ENCODE measurements at regions not wholly inside any gene's neighbourhood (a gene's known extent, or its start where the extent isn't known, plus 50 kb on each side); places are given as distances from the start of the nearest gene placed in this dataset.
"Not testable (repeated sequence)": the region's sequence is repeated elsewhere in the genome, so short reads cannot be mapped to it uniquely, and the experiment has no call there.

DNA sequence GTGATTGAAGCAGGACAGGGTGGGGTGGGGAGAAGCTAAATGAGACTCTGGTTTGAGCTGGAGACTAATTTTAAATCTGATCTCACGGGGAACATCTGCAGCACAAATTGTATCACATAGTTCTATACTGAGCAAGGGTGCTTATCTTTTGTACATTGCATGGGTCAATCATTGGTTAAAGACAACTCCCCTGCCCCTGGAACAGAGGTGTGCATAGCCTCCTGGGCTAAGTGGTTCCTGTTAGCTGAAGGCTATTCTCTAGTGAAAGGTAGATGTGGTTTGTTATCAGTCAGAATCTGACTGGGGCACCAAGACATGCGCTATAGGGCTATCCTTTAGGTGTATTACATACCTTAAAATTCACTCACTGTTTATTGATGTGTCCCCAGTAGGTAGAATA, 103.9 kb upstream of the KITLG start:
- ATAC-seq (replicated peaks in 1 of 2) (no peak), DNase-seq (no peak)
- Mint-ChIP-seq H3K9me3 (peaks cover 0 to 2% of the 10 kb centered on the region in 2 donors), H3K27ac (no peak overlapping the region), H3K36me3 (ENCODE audit: insufficient read depth in 2 of 2) (no peaks in the 10 kb centered on the region), H3K4me3 (no peak overlapping the region), H3K4me1 (ENCODE audit: low read depth) (no peaks in the 10 kb centered on the region), H3K27me3 (ENCODE audit: low read depth) (no peaks in the 10 kb centered on the region)

DNA sequence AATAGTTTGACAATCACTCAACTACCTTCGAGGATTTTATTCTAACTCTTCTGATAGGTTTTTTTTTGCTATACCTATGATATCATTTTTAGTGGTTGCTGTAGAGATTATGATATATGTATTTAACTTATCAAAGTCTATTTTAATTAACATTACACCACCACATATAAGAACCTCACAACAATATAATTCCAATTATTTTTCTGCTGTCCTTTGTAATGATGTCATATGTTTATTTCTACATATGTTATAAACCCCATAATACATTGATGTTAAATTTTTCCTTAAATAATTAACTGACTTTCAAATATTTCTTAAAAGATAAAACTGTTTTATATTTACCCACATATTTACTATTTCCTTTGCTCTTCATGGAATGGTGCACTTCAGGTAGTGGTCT, 103.4 kb upstream of the KITLG start:
- no peak overlapping the region for H3K27ac Mint-ChIP-seq
- ATAC-seq (replicated peaks in 1 of 2) = no peak
- H3K36me3 Mint-ChIP-seq (ENCODE audit: insufficient read depth in 2 of 2) = no peaks in the 10 kb centered on the region
- H3K4me1 Mint-ChIP-seq (ENCODE audit: low read depth) = no peaks in the 10 kb centered on the region
- H3K4me3 Mint-ChIP-seq = no peak overlapping the region
- DNase-seq = no peak
- H3K27me3 Mint-ChIP-seq (ENCODE audit: low read depth) = no peaks in the 10 kb centered on the region
- H3K9me3 Mint-ChIP-seq = peaks cover 0 to 2% of the 10 kb centered on the region in 2 donors

DNA sequence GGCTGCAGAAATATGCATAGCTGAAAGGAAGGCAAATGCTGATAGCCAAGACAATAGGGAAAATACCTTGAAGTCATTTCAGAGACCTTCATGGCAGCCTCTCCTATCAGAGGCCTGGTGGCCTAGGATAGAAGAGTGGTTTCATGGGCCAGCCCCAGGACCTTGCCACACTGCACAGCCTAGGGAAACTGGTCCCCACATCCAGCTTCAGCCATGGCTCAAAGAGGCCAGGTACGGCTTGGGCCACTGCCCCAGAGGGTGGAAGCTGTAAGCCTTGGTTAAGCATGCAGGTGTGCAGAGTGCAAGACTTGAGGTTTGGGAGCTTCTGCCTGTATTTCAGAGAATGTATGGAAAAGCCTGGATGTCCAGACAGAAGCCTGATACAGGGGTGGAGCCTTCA, 101.0 kb upstream of the KITLG start:
- DNase-seq (no peak), ATAC-seq (replicated peaks in 1 of 2) (no peak)
- Mint-ChIP-seq H3K36me3 (ENCODE audit: insufficient read depth in 2 of 2) (no peaks in the 10 kb centered on the region), H3K4me1 (ENCODE audit: low read depth) (no peaks in the 10 kb centered on the region), H3K4me3 (no peak overlapping the region), H3K27me3 (ENCODE audit: low read depth) (no peaks in the 10 kb centered on the region), H3K9me3 (peaks cover 0 to 2% of the 10 kb centered on the region in 2 donors), H3K27ac (no peak overlapping the region)

DNA sequence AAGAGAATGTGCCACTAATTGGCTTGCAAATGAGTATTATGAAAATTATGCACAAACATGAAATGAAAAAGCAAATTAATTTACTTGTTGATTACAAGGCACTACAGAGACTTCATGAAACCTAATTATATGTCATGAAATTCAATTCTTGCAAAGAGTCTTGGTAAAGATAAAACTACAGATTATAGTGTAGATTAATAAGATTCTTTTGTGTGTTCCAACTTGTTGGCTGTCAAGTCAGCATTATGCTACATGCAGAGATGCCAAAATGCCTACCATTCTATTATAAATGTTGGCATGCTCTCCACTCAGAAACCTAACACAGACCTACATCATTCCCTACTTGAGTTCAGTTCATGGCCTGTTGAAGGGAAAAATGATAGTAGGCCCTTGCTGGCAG, 97.2 kb upstream of the KITLG start:
- Mint-ChIP-seq H3K9me3 (peaks cover 0 to 2% of the 10 kb centered on the region in 2 donors), H3K4me3 (no peak overlapping the region), H3K4me1 (ENCODE audit: low read depth) (no peaks in the 10 kb centered on the region), H3K27ac (no peak overlapping the region), H3K36me3 (ENCODE audit: insufficient read depth in 2 of 2) (no peaks in the 10 kb centered on the region), H3K27me3 (ENCODE audit: low read depth) (no peaks in the 10 kb centered on the region)
- DNase-seq (no peak), ATAC-seq (replicated peaks in 1 of 2) (no peak)

DNA sequence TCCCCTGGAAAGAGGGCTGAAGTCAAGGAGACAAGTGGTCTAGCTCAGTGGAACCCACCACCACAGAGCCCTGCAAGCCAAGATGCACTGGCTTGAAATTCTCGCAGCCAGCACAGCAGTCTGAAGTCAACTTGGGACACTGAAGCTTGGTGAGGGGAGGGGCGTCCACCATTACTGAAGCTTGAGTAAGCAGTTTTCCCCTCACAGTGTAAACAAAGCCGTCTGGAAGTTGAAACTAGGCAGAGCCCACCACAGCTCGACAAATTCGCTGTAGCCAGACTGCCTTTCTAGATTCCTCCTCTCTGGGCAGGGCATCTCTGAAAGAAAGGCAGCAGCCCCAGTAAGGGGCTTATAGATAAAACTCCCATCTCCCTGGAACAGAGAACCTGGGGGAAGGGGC, 87.3 kb upstream of the KITLG start:
- H3K9me3 Mint-ChIP-seq; DNase-seq; H3K4me3 Mint-ChIP-seq; ATAC-seq (replicated peaks in 1 of 2); H3K36me3 Mint-ChIP-seq (ENCODE audit: insufficient read depth in 2 of 2); H3K27ac Mint-ChIP-seq; H3K4me1 Mint-ChIP-seq (ENCODE audit: low read depth); H3K27me3 Mint-ChIP-seq (ENCODE audit: low read depth): not testable (repeated sequence)

DNA sequence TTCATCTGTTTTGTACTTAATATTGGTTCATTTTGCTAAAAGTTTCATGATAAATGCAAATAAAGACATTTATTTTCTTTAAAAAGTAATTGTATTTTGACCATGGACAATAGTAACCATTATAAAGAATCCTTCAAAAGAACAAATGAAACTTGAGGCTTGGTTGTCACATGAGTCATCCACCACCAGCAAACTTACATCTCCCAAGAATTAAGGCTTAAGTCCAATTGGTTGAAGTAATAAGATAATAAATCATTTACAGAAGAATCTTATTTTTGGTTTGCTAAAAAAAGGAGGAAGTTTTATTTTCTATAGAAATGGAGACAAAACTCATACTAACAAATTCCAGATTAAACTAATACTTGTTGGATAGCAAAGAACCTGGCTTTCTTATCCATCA, 84.8 kb upstream of the KITLG start:
- peaks cover under 1 to 2% of the 10 kb centered on the region in 2 donors for H3K9me3 Mint-ChIP-seq
- no peak overlapping the region for H3K4me3 Mint-ChIP-seq
- ATAC-seq (replicated peaks in 1 of 2) = no peak
- no peak for DNase-seq
- no peaks in the 10 kb centered on the region for H3K27me3 Mint-ChIP-seq (ENCODE audit: low read depth)
- no peaks in the 10 kb centered on the region for H3K36me3 Mint-ChIP-seq (ENCODE audit: insufficient read depth in 2 of 2)
- H3K4me1 Mint-ChIP-seq (ENCODE audit: low read depth) = no peaks in the 10 kb centered on the region
- no peak overlapping the region for H3K27ac Mint-ChIP-seq

DNA sequence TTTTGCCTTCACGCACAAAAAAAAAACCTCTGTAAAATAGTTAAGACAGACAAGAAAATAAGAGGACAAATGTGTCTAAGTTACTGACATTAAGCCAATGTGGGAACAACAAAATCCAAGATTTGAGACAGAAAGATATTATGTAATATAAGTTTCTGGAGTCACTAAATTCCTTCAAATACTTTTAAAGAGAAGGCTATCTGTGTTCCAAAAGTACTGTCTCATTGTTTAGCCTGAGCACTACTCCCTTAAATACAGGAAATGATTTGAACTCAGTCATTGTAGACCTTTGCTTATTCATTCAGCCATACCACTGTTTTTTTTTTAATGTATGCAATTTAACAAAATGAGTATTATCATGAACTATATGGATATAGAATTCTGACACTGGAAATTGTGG, 82.7 kb upstream of the KITLG start:
- ATAC-seq (replicated peaks in 1 of 2) (no peak), DNase-seq (no peak)
- H3K4me1 Mint-ChIP-seq (ENCODE audit: low read depth) = no peaks in the 10 kb centered on the region
- no peaks in the 10 kb centered on the region for H3K9me3 Mint-ChIP-seq
- H3K4me3 Mint-ChIP-seq = no peak overlapping the region
- no peak overlapping the region for H3K27ac Mint-ChIP-seq
- H3K36me3 Mint-ChIP-seq (ENCODE audit: insufficient read depth in 2 of 2) = no peaks in the 10 kb centered on the region
- H3K27me3 Mint-ChIP-seq (ENCODE audit: low read depth) = no peaks in the 10 kb centered on the region

DNA sequence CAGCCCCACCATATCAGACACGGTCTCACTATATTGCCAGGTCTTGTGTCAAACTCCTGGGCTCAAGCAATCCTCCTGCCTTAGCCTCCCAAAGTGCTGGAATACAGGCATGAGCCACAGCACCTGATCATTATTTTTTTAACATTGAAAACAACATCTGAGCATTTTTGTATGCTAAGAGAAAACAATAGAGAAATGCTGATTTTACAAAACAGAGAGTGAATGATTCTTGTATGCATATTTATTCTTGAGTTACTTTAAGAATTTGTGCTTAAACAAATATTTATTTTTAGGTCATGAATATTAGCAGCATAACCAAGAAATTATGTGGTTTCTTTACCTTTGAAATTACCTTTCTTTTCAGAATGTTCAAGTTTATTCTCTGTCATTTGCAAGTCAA, 81.8 kb upstream of the KITLG start:
- no peaks in the 10 kb centered on the region for H3K9me3 Mint-ChIP-seq
- H3K4me3 Mint-ChIP-seq = no peak overlapping the region
- H3K36me3 Mint-ChIP-seq (ENCODE audit: insufficient read depth in 2 of 2) = no peaks in the 10 kb centered on the region
- H3K4me1 Mint-ChIP-seq (ENCODE audit: low read depth) = no peaks in the 10 kb centered on the region
- no peak overlapping the region for H3K27ac Mint-ChIP-seq
- H3K27me3 Mint-ChIP-seq (ENCODE audit: low read depth) = no peaks in the 10 kb centered on the region
- no peak for ATAC-seq (replicated peaks in 1 of 2)
- DNase-seq = no peak

DNA sequence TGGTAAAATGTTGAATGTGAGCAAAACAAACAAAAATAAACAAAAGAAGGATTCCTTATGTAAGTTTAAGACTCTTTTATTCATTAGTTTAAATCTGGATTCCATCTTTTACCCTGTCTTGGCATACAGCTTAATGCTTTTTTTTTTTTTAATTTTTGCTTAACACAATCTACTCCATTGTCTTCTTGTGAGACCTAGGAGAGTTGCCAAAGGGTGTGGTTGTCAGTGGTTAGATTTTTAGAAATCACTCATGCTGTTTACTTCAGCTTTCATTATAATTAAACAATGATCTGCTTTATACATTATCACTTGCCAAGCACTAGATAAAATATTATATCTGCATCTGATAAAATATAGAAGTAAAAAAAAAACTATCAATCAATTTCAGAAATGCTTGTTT, 77.7 kb upstream of the KITLG start:
- H3K36me3 Mint-ChIP-seq (ENCODE audit: insufficient read depth in 2 of 2) = no peaks in the 10 kb centered on the region
- ATAC-seq (replicated peaks in 1 of 2) (no peak), DNase-seq (no peak)
- H3K4me3 Mint-ChIP-seq = no peak overlapping the region
- no peaks in the 10 kb centered on the region for H3K27me3 Mint-ChIP-seq (ENCODE audit: low read depth)
- H3K9me3 Mint-ChIP-seq = no peaks in the 10 kb centered on the region
- H3K4me1 Mint-ChIP-seq (ENCODE audit: low read depth) = no peaks in the 10 kb centered on the region
- H3K27ac Mint-ChIP-seq = no peak overlapping the region

DNA sequence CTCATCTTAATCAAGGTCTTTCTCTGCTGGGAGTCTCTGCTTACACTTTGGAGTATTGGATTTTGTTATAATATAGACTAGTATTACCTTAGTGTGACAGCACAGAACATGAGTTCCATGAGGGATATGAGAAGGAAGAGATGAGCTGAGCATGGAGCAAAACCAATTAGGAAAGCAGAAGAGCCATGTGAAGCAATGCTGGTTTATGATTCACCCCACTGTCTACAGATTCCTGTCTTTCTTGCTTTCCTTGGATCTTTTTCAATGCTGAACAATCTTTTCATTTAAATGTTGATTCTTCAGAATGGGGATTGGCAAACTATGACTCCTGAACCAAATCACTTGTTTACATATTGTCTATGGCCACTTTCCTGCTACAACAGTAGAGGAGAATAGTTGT, 70.4 kb upstream of the KITLG start:
- no peak overlapping the region for H3K4me3 Mint-ChIP-seq
- no peaks in the 10 kb centered on the region for H3K4me1 Mint-ChIP-seq (ENCODE audit: low read depth)
- DNase-seq = no peak
- no peaks in the 10 kb centered on the region for H3K27me3 Mint-ChIP-seq (ENCODE audit: low read depth)
- ATAC-seq (replicated peaks in 1 of 2) = no peak
- H3K9me3 Mint-ChIP-seq = no peaks in the 10 kb centered on the region
- no peaks in the 10 kb centered on the region for H3K36me3 Mint-ChIP-seq (ENCODE audit: insufficient read depth in 2 of 2)
- no peak overlapping the region for H3K27ac Mint-ChIP-seq

DNA sequence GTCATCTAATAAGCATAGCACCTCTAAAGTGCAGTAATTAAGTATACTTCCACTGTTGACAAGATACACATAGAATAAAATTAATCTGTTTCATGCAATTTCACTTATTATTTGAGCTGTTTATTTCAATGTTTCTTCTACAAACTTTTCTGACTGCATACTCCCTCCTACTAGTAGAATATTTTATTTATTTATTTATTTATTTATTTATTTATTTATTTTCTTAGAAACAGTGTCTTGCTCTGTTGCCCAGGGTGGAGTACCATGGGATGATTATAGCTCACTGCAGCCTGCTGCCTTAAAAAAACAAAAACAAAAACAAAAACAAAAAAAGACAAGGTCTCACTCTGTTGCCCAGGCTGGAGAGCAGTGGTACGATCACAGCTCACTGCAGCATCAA, 68.4 kb upstream of the KITLG start:
- no peaks in the 10 kb centered on the region for H3K27me3 Mint-ChIP-seq (ENCODE audit: low read depth)
- H3K36me3 Mint-ChIP-seq (ENCODE audit: insufficient read depth in 2 of 2) = no peaks in the 10 kb centered on the region
- H3K4me1 Mint-ChIP-seq (ENCODE audit: low read depth) = no peaks in the 10 kb centered on the region
- ATAC-seq (replicated peaks in 1 of 2) (no peak), DNase-seq (no peak)
- H3K27ac Mint-ChIP-seq = no peak overlapping the region
- no peak overlapping the region for H3K4me3 Mint-ChIP-seq
- no peaks in the 10 kb centered on the region for H3K9me3 Mint-ChIP-seq

DNA sequence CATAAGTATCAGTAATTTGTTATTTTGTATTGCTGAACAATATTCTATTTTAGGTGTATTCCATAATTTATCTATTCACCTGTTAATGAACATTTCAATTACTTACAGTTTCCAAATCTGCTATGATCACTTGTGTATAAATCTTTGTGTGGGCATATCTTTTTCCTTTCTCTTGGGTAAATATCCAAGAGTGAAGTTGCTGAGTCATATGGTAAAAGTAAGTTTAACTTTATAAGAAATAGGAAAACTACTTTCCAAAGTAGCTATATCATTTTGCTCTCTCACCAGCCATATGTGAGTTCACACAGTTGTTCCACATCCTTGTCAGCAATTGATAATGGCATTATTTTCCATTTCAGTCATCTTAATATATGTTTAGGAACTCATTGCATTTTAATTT, 66.6 kb upstream of the KITLG start:
- Mint-ChIP-seq H3K4me3 (no peak overlapping the region), H3K27ac (no peak overlapping the region), H3K27me3 (ENCODE audit: low read depth) (no peaks in the 10 kb centered on the region), H3K36me3 (ENCODE audit: insufficient read depth in 2 of 2) (no peaks in the 10 kb centered on the region), H3K4me1 (ENCODE audit: low read depth) (no peaks in the 10 kb centered on the region), H3K9me3 (no peaks in the 10 kb centered on the region)
- ATAC-seq (replicated peaks in 1 of 2) (no peak), DNase-seq (no peak)

DNA sequence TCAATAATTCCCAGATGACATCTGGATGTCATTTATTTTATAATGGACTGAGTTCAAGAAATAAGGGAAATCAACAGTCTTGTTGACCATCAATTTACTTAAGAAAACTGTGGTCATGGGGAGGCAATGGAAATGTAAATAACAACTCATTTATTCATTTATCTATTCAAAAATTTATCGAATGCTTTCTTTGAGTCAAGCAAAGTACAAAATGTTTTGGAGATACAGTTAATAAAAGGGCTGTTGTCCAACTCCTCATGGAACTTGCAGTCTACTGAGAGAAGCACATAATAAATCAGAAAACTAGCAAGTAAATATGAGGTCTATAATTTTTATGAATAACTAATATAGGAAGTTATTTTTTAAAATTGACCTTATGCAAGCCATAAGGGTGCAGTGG, 65.5 kb upstream of the KITLG start:
- no peak for DNase-seq

DNA sequence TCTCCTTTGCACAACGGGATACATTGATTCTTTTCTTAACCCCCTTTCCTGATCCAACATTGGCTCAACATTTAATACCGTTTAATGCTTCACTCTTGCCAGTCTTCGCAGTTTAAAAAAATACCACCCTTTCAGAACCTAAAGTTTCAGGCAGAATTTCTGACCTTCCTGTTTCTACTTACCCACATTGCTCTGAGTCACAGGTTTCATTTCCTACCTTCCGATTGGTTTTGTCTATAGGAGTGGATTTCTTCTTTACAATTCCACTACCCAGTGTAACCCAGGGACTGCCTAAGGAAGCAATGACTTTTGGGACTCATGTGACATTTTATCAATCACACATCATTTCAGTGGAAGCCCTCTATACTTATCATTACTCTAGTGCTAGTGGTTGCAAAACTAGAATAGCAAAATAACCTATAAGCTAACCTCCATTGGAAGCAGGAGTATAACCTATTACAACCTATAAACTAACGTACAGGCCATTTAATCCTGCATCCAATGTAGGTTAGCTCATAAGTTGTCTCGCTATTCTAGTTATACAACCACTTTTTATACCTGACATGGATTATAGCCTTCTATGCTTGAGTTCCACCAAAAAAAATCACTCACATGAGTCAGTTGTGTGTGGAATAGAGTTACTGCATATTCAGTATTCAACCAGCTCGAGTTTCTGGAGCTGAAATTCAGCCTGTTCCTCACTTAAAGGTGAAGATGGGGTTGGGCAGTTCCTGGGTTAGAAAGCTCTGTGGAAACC, 64.9 kb upstream of the KITLG start:
- DNase-seq = no peak
- Mint-ChIP-seq H3K27ac (no peak overlapping the region), H3K36me3 (ENCODE audit: insufficient read depth in 2 of 2) (no peaks in the 10 kb centered on the region), H3K27me3 (ENCODE audit: low read depth) (no peaks in the 10 kb centered on the region), H3K4me1 (ENCODE audit: low read depth) (no peaks in the 10 kb centered on the region), H3K4me3 (no peak overlapping the region), H3K9me3 (no peaks in the 10 kb centered on the region)
- no peak for ATAC-seq (replicated peaks in 1 of 2)

More for the DNA sequence above, 65.5 kb upstream of the KITLG start:
- H3K9me3 Mint-ChIP-seq = no peaks in the 10 kb centered on the region
- no peak overlapping the region for H3K27ac Mint-ChIP-seq
- H3K27me3 Mint-ChIP-seq (ENCODE audit: low read depth) = no peaks in the 10 kb centered on the region
- no peaks in the 10 kb centered on the region for H3K4me1 Mint-ChIP-seq (ENCODE audit: low read depth)
- H3K4me3 Mint-ChIP-seq = no peak overlapping the region
- ATAC-seq (replicated peaks in 1 of 2) = no peak
- H3K36me3 Mint-ChIP-seq (ENCODE audit: insufficient read depth in 2 of 2) = no peaks in the 10 kb centered on the region

Data from activated T-cell treated with anti-CD3 and anti-CD28 coated beads, Interleukin-2, amount 50 U/mL, for 72 hours (primary cell).